GM18505 (cell line): ENCODE measurements at regions not wholly inside any gene's neighbourhood (a gene's known extent, or its start where the extent isn't known, plus 50 kb on each side); places are given as distances from the start of the nearest gene placed in this dataset.

ENCODE experiments used
- ATAC-seq: cut with Tn5 transposase; IDR thresholded peaks from one replicate; pipeline ENCODE4 v1.9.1; 2021; ENCODE audit not compliant: unreplicated experiment
- POLR2A ChIP-seq: IDR thresholded peaks from 4 replicates; pipeline ENCODE4 v1.6.1; 2011; ENCODE audit warnings: borderline replicate concordance; ENCODE audit not compliant: insufficient read depth, insufficient read length; ENCODE audit errors: extremely low read depth

GRCh38 chr6:113635222-113635986 is 221.7 kb upstream of the MARCKS start:
- TF ChIP-seq POLR2A, result no peak
- no peak for ATAC-seq

GRCh38 chr6:113636357-113636824 is 220.8 kb upstream of the MARCKS start:
- no peak for TF ChIP-seq POLR2A
- no peak for ATAC-seq

GRCh38 chr6:113640051-113640450 is 217.1 kb upstream of the MARCKS start:
- no peak for ATAC-seq
- TF ChIP-seq POLR2A, result no peak

DNA sequence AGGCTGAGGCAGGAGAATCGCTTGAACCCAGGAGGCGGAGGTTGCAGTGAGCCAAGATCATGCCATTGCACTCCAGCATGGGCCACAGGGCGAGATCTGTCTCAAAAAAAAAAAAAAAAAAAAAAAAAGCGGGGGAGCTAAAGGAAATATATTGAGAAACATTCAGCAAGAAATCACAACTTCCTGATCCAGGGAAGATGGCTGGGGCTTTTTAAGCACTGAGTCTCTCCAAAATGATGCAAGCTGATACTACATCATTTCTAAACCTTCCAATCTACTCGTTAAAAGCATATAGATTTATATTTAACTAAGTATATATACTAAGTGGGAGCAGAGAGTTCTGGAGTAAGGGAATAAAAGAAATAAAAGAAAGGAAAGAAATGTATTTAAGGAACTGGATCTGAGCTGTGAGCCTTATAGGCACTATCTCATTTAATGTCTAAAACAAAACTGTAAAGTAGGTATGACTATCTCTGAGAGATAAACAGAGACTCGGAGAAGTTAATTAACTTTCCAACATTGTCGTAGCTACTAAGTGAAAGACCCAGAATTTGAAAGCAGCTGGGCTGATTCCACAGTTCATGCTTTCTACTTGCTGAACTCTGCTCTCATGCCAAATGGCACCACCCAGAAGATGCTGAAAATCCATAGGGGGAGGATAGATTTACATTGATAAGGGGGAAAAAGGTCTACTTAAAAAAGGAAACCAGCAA is 215.0 kb upstream of the MARCKS start:
- no peak for ATAC-seq
- no peak for TF ChIP-seq POLR2A

DNA sequence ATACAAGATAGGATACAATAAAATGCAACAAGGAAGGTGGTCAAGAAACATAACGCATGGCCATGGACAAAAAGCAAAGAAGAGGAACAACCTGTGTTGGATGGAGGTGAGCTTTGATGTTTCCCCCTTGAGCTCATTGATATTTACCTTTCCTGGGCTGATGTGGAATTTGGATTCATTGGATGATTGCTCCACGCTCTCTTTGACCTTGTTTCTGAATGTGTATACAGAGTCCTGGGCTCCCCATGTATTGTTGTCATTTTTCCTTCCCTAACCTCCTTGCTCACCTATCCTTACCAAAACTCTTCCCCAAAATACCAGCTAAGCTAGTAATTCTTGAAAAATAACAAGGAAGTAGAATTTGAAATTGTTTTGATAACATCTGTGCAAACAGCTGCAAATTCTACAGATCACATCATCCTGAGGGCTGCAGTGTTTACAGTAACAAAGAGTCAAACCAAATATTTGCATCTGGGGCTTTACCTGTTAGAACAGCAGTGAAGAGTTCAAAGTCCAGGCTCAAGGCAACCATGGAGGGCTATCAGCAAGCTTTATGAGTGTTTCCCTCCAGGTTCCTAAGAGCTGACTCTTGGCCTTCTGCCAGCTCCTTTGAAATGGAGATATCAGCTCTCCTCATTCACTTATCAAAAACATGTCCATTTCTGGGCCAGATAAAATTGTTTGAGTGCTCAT is 214.3 kb upstream of the MARCKS start:
- peak; percentile 40 for TF ChIP-seq POLR2A
- ATAC-seq, result peak; percentile 91

DNA sequence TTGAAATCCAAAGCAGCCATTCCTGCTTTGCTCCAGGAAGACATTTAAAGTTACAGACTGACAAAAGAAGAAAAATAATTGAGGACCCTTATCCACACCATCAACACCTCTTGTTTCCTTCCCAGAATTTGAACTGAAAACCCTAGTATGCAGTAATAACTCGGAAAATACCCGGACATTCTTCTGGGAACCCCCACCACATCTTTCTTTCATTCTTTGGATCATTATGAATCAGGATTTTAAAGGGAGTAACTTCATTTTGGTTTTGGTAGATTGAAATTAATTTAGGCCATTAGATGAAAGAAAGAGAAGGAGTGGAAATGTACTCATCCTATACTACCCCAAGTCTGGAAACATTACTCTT is 213.8 kb upstream of the MARCKS start:
- no peak for ATAC-seq
- no peak for TF ChIP-seq POLR2A

GRCh38 chr6:113644861-113645575 is 212.1 kb upstream of the MARCKS start:
- ATAC-seq, result no peak
- TF ChIP-seq POLR2A, result no peak

- no peak for ATAC-seq
- TF ChIP-seq POLR2A, result peak; percentile 39
Measured at GRCh38 chr6:113645576-113645970, 211.6 kb upstream of the MARCKS start.

- no peak for TF ChIP-seq POLR2A
- ATAC-seq, result no peak
Measured at GRCh38 chr6:113645986-113646385, 211.2 kb upstream of the MARCKS start.

DNA sequence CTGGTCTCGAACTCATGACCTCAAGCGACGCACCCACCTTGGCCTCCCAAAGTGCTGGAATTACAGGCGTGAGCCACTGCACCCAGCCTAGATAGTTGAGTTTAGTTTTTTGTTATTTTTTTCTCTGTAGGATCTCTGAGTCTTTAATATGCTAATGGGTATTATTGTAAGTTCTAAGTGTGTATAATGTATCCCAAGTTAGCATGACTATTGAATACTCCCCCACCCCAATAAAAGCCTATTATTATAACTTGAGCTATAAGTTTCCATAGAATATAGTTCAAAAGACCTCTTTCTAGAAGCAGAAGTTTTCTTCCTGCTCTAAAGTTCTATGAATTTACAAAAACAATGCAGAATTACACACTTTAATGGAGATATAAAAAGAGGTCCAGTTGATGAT is 210.4 kb upstream of the MARCKS start:
- no peak for ATAC-seq
- TF ChIP-seq POLR2A, result no peak

GRCh38 chr6:113647143-113647889 is 209.8 kb upstream of the MARCKS start:
- peak; percentile 31 for ATAC-seq
- TF ChIP-seq POLR2A, result peak; percentile 26

- no peak for TF ChIP-seq POLR2A
- no peak for ATAC-seq
Measured at GRCh38 chr6:113648698-113649097, 208.4 kb upstream of the MARCKS start.

GRCh38 chr6:113649276-113649675 is 207.9 kb upstream of the MARCKS start:
- no peak for ATAC-seq
- no peak for TF ChIP-seq POLR2A

GRCh38 chr6:113649880-113650609 is 207.1 kb upstream of the MARCKS start:
- ATAC-seq, result no peak
- peak; percentile 31 for TF ChIP-seq POLR2A
